GM12874 (cell line): ENCODE measurements at regions not wholly inside any gene's neighbourhood (a gene's known extent, or its start where the extent isn't known, plus 50 kb on each side); places are given as distances from the start of the nearest gene placed in this dataset.

ENCODE experiments used
- CTCF ChIP-seq: IDR thresholded peaks from 2 replicates; pipeline ENCODE4 v1.5.1; 2011; ENCODE audit warnings: low read depth, mild to moderate bottlenecking, control low read depth, low read length, moderate library complexity; ENCODE audit not compliant: insufficient read depth

- TF ChIP-seq CTCF, result no peak
Measured at GRCh38 chr1:244919320-244920282, 55.3 kb upstream of the HNRNPU start.

GRCh38 chr1:244918421-244919319 lies 54.3 kb upstream of the HNRNPU start:
- no peak for TF ChIP-seq CTCF

- no peak for TF ChIP-seq CTCF
Measured at GRCh38 chr1:244917073-244917670, 52.8 kb upstream of the HNRNPU start.

- TF ChIP-seq CTCF, result no peak
Measured at GRCh38 chr1:244915736-244916135, 51.4 kb upstream of the HNRNPU start.

GRCh38 chr1:244914761-244915160 lies 50.4 kb upstream of the HNRNPU start:
- TF ChIP-seq CTCF, result no peak
